ENCODE measurements at regions not wholly inside any gene's neighbourhood (a gene's known extent, or its start where the extent isn't known, plus 50 kb on each side); places are given as distances from the start of the nearest gene placed in this dataset.

- TF ChIP-seq, protein P1, sequence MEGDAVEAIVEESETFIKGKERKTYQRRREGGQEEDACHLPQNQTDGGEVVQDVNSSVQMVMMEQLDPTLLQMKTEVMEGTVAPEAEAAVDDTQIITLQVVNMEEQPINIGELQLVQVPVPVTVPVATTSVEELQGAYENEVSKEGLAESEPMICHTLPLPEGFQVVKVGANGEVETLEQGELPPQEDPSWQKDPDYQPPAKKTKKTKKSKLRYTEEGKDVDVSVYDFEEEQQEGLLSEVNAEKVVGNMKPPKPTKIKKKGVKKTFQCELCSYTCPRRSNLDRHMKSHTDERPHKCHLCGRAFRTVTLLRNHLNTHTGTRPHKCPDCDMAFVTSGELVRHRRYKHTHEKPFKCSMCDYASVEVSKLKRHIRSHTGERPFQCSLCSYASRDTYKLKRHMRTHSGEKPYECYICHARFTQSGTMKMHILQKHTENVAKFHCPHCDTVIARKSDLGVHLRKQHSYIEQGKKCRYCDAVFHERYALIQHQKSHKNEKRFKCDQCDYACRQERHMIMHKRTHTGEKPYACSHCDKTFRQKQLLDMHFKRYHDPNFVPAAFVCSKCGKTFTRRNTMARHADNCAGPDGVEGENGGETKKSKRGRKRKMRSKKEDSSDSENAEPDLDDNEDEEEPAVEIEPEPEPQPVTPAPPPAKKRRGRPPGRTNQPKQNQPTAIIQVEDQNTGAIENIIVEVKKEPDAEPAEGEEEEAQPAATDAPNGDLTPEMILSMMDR (conservative IDR thresholded peaks at IDR 0.05; ENCODE audit: low read length): no peak
- no peak for TF ChIP-seq EZH2phosphoT487 (IDR thresholded peaks at IDR 0.05; ENCODE audit: borderline replicate concordance)
These were observed 424.6 kb upstream of the KLF4 start for GRCh38 chr9:107914151-107914550.

Measured in Loucy (cell line).